ENCODE measurements at regions not wholly inside any gene's neighbourhood (a gene's known extent, or its start where the extent isn't known, plus 50 kb on each side); places are given as distances from the start of the nearest gene placed in this dataset.

GRCh38 chr2:71743995-71744675, 290.8 kb downstream of the DYSF start:
- TF ChIP-seq CTCF (IDR thresholded peaks at IDR 0.05; ENCODE audit: control extremely low read depth in 1 of 3, insufficient read depth in 1 of 3, low read depth in 1 of 3, low read length in 3 of 3) (no peak), RAD21 (IDR thresholded peaks at IDR 0.05 in 1 of 2, conservative IDR thresholded peaks at IDR 0.05 in 1 of 2; ENCODE audit: low read depth in 2 of 2, low read length in 2 of 2) (no peak), EZH2 (IDR thresholded peaks at IDR 0.05; ENCODE audit: low read depth, low read length, severe bottlenecking) (no peak), GABPA (IDR thresholded peaks at IDR 0.05; ENCODE audit: borderline replicate concordance, insufficient read depth, low read length) (no peak), HDAC6 (IDR thresholded peaks at IDR 0.05; ENCODE audit: low read depth, low read length) (no peak), CHD2 (IDR thresholded peaks at IDR 0.05; ENCODE audit: low read length) (no peak), ZNF274 (IDR thresholded peaks at IDR 0.05; ENCODE audit: borderline replicate concordance, extremely low read depth, low read length) (no peak), NANOG (IDR thresholded peaks at IDR 0.05; ENCODE audit: insufficient read depth, low read depth, low read length, poor library complexity, severe bottlenecking) (no peak), POLR2A (IDR thresholded peaks at IDR 0.05; ENCODE audit: control extremely low read depth in 1 of 2, low read depth in 2 of 2, low read length in 2 of 2) (no peak), SIX5 (IDR thresholded peaks at IDR 0.05; ENCODE audit: low read depth, low read length) (no peak), CREB1 (IDR thresholded peaks at IDR 0.05) (no peak), GTF2F1 (IDR thresholded peaks at IDR 0.05; ENCODE audit: borderline replicate concordance, low read depth, low read length) (no peak)
